ENCODE measurements at regions not wholly inside any gene's neighbourhood (a gene's known extent, or its start where the extent isn't known, plus 50 kb on each side); places are given as distances from the start of the nearest gene placed in this dataset.

DNA sequence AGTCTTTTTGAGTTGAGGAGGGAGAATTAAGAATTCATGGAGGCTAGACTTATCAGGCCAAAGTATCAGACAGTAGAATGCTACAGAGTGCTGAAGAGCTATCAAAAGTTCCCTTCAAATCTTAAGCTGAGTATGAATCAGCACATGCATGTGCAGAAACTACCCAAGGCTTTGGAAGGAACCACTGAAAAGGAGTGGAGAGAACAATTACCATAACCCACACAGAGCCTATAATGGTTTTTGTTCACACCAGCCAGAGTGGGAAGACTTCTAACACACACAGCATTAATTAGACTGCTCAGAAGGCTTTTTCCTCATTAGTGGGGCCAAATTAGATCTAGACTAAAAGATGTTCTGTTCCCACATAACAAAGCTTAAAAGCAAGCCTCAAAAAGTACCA, 83.7 kb upstream of the SLC6A11 start:
- TF ChIP-seq EZH2 (IDR thresholded peaks at IDR 0.05; ENCODE audit: low read depth, unreplicated experiment) (no peak), CTCF (conservative IDR thresholded peaks at IDR 0.05; ENCODE audit: low read depth in 2 of 2) (no peak), REST (IDR thresholded peaks at IDR 0.05; ENCODE audit: unreplicated experiment) (no peak), POLR2AphosphoS5 (IDR thresholded peaks at IDR 0.05; ENCODE audit: low read depth) (no peak), EZH2phosphoT487 (IDR thresholded peaks at IDR 0.05; ENCODE audit: unreplicated experiment) (no peak)
